IgD-negative memory B cell (primary cell): ENCODE measurements at regions not wholly inside any gene's neighbourhood (a gene's known extent, or its start where the extent isn't known, plus 50 kb on each side); places are given as distances from the start of the nearest gene placed in this dataset.
A peak's percentile ranks its signal among the peaks of the same experiment; 100 is the strongest.

Experiments used
- H3K27ac Mint-ChIP-seq, 3 donors: one replicate each; pipeline ENCODE4 v1.8.0; 2020 to 2022; ENCODE audit warnings: mild to moderate bottlenecking in 3 of 3, mixed read lengths in 3 of 3, moderate library complexity in 1 of 3
- H3K27me3 Mint-ChIP-seq: one replicate; pipeline ENCODE4 v1.8.0; 2021; ENCODE audit warnings: mixed read lengths
- H3K36me3 Mint-ChIP-seq: one replicate; pipeline ENCODE4 v1.8.0; 2020; ENCODE audit warnings: mild to moderate bottlenecking, mixed read lengths
- H3K4me1 Mint-ChIP-seq, 3 donors: one replicate each; pipeline ENCODE4 v1.8.0; 2020 to 2022; ENCODE audit warnings: mixed read lengths in 3 of 3, mild to moderate bottlenecking in 1 of 3
- H3K4me3 Mint-ChIP-seq, 4 donors: one replicate each; pipeline ENCODE4 v1.8.0; 2020 to 2022; ENCODE audit warnings: mild to moderate bottlenecking in 4 of 4, mixed read lengths in 4 of 4, moderate library complexity in 3 of 4
- H3K9me3 Mint-ChIP-seq, 3 donors: one replicate each; pipeline ENCODE4 v1.8.0; 2020 to 2021; ENCODE audit warnings: mixed read lengths in 3 of 3, mild to moderate bottlenecking in 1 of 3

- Mint-ChIP-seq H3K4me1 (peaks cover 0 to 4% (median 0%) of the 10 kb centered on the region in 3 donors), H3K27me3 (peaks cover 2% of the 10 kb centered on the region), H3K27ac (no peak overlapping the region), H3K9me3 (no peaks in the 10 kb centered on the region), H3K4me3 (no peak overlapping the region), H3K36me3 (no peaks in the 10 kb centered on the region)
Observed at GRCh38 chr18:35770376-35771014, 189.0 kb downstream of the GALNT1 start.

GRCh38 chr18:35771172-35771571 lies 189.6 kb downstream of the GALNT1 start:
- Mint-ChIP-seq H3K36me3 (peaks cover 1% of the 10 kb centered on the region), H3K4me1 (peaks cover 0 to 4% (median 2%) of the 10 kb centered on the region in 3 donors), H3K9me3 (peaks cover 0 to 3% (median 3%) of the 10 kb centered on the region in 3 donors), H3K27ac (no peak overlapping the region), H3K27me3 (peaks cover 2% of the 10 kb centered on the region), H3K4me3 (no peak overlapping the region)

DNA sequence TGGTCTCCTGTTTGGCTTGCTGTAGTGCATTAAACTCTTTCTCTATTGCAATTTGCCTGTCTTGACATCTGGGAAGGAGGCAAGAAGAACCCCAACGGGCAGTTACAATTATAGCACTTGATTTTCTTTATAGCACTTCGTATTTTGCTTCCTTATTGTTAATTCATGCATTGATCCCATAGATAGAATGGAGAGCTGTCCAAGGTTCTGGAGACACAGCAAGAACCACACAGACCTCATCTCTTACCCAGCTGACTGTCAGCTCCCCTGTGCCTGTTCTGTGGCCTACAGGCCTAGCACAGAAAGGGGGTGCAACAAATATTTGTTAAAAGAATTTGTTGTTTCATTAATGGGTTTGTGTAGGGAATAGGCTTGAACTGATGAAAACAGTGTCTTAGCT lies 194.3 kb downstream of the GALNT1 start:
- peaks cover 11% of the 10 kb centered on the region for H3K27me3 Mint-ChIP-seq
- peaks cover 0 to 8% (median 6%) of the 10 kb centered on the region in 3 donors for H3K9me3 Mint-ChIP-seq
- H3K4me1 Mint-ChIP-seq = peaks cover 0 to 2% (median 0%) of the 10 kb centered on the region in 3 donors
- no peak overlapping the region for H3K4me3 Mint-ChIP-seq
- peak overlapping the region in 1 of 3 donors; percentile 75 for H3K27ac Mint-ChIP-seq
- peaks cover 1% of the 10 kb centered on the region for H3K36me3 Mint-ChIP-seq

DNA sequence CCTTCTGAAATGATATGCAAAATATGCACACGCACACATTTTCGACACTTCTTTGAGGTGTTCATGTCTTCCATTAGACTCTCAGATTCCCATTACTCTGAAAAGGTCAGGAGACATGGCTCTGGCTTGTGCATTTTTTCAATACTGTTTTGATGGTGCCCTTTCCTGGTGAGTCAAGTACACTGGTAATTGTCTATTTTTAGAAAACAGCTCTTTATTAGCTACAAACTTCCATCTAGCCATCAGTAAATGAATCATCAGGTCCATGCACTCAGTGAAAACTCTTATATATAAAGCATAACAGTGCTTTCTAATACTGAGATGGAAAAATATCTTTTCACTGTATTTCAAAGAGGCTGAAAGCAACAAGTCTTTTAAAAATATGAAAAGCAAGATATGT lies 194.9 kb downstream of the GALNT1 start:
- no peak overlapping the region for H3K27ac Mint-ChIP-seq
- H3K27me3 Mint-ChIP-seq = peaks cover 11% of the 10 kb centered on the region
- peaks cover 0 to 2% (median 0%) of the 10 kb centered on the region in 3 donors for H3K4me1 Mint-ChIP-seq
- H3K4me3 Mint-ChIP-seq = no peak overlapping the region
- peaks cover 1% of the 10 kb centered on the region for H3K36me3 Mint-ChIP-seq
- H3K9me3 Mint-ChIP-seq = peaks cover 0 to 8% (median 6%) of the 10 kb centered on the region in 3 donors

DNA sequence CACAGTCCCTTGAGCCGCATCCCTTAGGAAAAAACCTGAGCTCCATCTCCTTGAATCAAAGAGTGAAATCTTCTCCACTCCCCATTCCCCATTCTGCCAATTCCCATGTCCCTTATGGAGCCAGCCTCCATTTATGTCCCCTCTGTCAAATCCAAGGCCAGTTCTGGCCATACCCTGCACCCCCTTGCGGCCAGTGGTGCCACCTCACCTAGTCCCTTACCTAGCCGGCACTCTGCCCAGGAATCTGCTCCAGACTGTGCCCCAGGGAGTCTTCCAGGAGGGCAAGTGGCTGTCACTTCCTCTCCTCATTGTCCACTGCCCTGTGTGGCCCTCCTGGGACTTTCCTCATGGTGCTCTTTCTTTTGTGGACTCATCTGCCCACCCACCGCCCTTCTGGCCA lies 195.4 kb upstream of the RMP24 start:
- H3K4me3 Mint-ChIP-seq = no peak overlapping the region
- H3K27ac Mint-ChIP-seq = no peak overlapping the region
- peaks cover 11% of the 10 kb centered on the region for H3K27me3 Mint-ChIP-seq
- peaks cover 1% of the 10 kb centered on the region for H3K36me3 Mint-ChIP-seq
- peaks cover 0 to 8% (median 6%) of the 10 kb centered on the region in 3 donors for H3K9me3 Mint-ChIP-seq
- H3K4me1 Mint-ChIP-seq = peaks cover 0 to 2% (median 0%) of the 10 kb centered on the region in 3 donors

- Mint-ChIP-seq H3K4me3 (peak overlapping the region in 1 of 4 donors; percentile 54), H3K4me1 (peaks cover 0 to 2% (median 0%) of the 10 kb centered on the region in 3 donors), H3K27me3 (peaks cover 11% of the 10 kb centered on the region), H3K9me3 (peaks cover 0 to 8% (median 6%) of the 10 kb centered on the region in 3 donors), H3K36me3 (peaks cover 1% of the 10 kb centered on the region), H3K27ac (no peak overlapping the region)
Observed at GRCh38 chr18:35778850-35779627, 193.4 kb upstream of the RMP24 start.

- Mint-ChIP-seq H3K4me3 (no peak overlapping the region), H3K4me1 (peaks cover 0 to 5% (median 0%) of the 10 kb centered on the region in 3 donors), H3K27me3 (peaks cover 11% of the 10 kb centered on the region), H3K27ac (no peak overlapping the region), H3K36me3 (no peaks in the 10 kb centered on the region), H3K9me3 (peaks cover 0 to 5% (median 4%) of the 10 kb centered on the region in 3 donors)
Observed at GRCh38 chr18:35780937-35781336, 191.5 kb upstream of the RMP24 start.

GRCh38 chr18:35782926-35783325 lies 189.6 kb upstream of the RMP24 start:
- Mint-ChIP-seq H3K27ac (no peak overlapping the region), H3K4me3 (no peak overlapping the region), H3K4me1 (peaks cover 7 to 14% (median 8%) of the 10 kb centered on the region in 3 donors), H3K27me3 (peaks cover 8% of the 10 kb centered on the region), H3K9me3 (peaks cover 0 to 1% (median 0%) of the 10 kb centered on the region in 3 donors), H3K36me3 (no peaks in the 10 kb centered on the region)

GRCh38 chr18:35786365-35787042 lies 186.0 kb upstream of the RMP24 start:
- Mint-ChIP-seq H3K4me1 (peaks cover 7 to 14% (median 8%) of the 10 kb centered on the region in 3 donors), H3K9me3 (no peaks in the 10 kb centered on the region), H3K27me3 (peaks cover 10% of the 10 kb centered on the region), H3K36me3 (no peaks in the 10 kb centered on the region), H3K4me3 (peak overlapping the region; percentile 0 to 86 (median 58)), H3K27ac (peak overlapping the region in 1 of 3 donors; percentile 5)

- Mint-ChIP-seq H3K4me3 (no peak overlapping the region), H3K36me3 (peaks cover 3% of the 10 kb centered on the region), H3K27ac (no peak overlapping the region), H3K27me3 (peaks cover 16% of the 10 kb centered on the region), H3K4me1 (peaks cover 7 to 14% (median 8%) of the 10 kb centered on the region in 3 donors), H3K9me3 (no peaks in the 10 kb centered on the region)
Observed at GRCh38 chr18:35789543-35789942, 182.9 kb upstream of the RMP24 start.

GRCh38 chr18:35797948-35798347 lies 174.5 kb upstream of the RMP24 start:
- no peak overlapping the region for H3K4me3 Mint-ChIP-seq

DNA sequence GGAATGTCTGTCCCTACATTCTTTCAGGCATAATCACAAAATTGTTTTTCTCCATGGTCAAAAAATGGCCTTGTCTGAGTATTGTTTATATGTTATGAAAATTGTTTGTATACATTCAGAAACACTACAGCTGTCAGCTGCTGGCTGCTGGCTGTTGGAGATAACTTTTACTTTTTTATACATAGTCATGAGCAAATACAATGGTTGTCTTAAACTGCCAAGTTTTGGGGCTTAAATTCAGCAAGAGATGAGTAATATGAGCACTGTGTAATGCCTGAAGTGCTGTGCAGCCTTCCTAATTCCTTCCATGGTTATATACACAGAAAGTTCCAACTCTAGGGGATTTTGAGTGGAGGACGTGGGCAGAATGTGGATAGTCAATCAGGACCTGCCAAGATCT lies 168.9 kb upstream of the RMP24 start:
- no peaks in the 10 kb centered on the region for H3K36me3 Mint-ChIP-seq
- H3K27me3 Mint-ChIP-seq = peaks cover 7% of the 10 kb centered on the region
- H3K27ac Mint-ChIP-seq = no peak overlapping the region

More at GRCh38 chr18:35797948-35798347, 174.5 kb upstream of the RMP24 start:
- H3K4me1 Mint-ChIP-seq = peaks cover 0 to 2% (median 0%) of the 10 kb centered on the region in 3 donors
- H3K27ac Mint-ChIP-seq = no peak overlapping the region
- peaks cover 2% of the 10 kb centered on the region for H3K27me3 Mint-ChIP-seq
- H3K9me3 Mint-ChIP-seq = peaks cover 0 to 3% (median 2%) of the 10 kb centered on the region in 3 donors
- no peaks in the 10 kb centered on the region for H3K36me3 Mint-ChIP-seq

GRCh38 chr18:35804377-35804776 lies 168.1 kb upstream of the RMP24 start:
- Mint-ChIP-seq H3K27me3 (peaks cover 10% of the 10 kb centered on the region), H3K36me3 (no peaks in the 10 kb centered on the region), H3K27ac (no peak overlapping the region), H3K4me3 (no peak overlapping the region), H3K9me3 (peaks cover 0 to 4% (median 2%) of the 10 kb centered on the region in 3 donors), H3K4me1 (peaks cover 5 to 9% (median 6%) of the 10 kb centered on the region in 3 donors)

More for the DNA sequence above, 168.9 kb upstream of the RMP24 start:
- Mint-ChIP-seq H3K4me3 (no peak overlapping the region), H3K9me3 (peaks cover 0 to 4% (median 2%) of the 10 kb centered on the region in 3 donors), H3K4me1 (peaks cover 0 to under 1% (median 0%) of the 10 kb centered on the region in 3 donors)

DNA sequence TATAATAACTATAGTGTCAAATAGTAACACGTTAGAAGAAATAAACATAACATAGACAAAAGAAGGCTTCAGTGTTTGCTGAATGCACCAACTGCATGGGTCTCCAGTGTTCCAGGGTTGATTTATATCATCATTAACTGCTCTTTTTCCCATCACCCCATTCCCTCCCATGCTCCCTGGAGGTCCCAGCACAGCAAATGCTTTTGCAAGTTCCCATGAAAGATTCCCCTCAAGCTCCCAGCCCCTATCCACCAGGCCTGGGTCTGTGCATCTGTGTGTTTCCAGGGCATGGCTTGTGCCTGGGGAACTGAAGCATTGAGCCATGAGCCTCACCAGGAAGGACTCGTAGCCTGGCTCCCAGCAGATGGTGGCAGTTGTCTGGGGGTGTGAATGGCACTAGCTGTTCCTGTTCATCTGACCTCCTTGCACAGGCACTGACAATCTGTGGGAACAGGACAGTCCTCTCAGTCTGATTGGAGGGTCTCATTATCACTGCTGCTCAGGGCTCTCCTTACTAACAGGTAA lies 164.6 kb upstream of the RMP24 start:
- Mint-ChIP-seq H3K4me1 (peaks cover 11 to 15% (median 11%) of the 10 kb centered on the region in 3 donors), H3K27me3 (peaks cover 16% of the 10 kb centered on the region), H3K27ac (no peak overlapping the region), H3K36me3 (no peaks in the 10 kb centered on the region), H3K4me3 (no peak overlapping the region), H3K9me3 (peaks cover 0 to 2% (median 0%) of the 10 kb centered on the region in 3 donors)
